ENCODE measurements at regions not wholly inside any gene's neighbourhood (a gene's known extent, or its start where the extent isn't known, plus 50 kb on each side); places are given as distances from the start of the nearest gene placed in this dataset.

- ChIA-PET POLR2A (no interaction called here), CTCF (interaction anchor here (1.1 kb wide), 1 partner anchor 22 kb away, joined by 4 read pairs; no protein-coding TSS in a partner anchor)
- BruUV-seq (replicated peaks), result no TSS peak
These were observed 160.6 kb downstream of the VEGFA start for GRCh38 chr6:43930440-43931154.

GRCh38 chr6:43929511-43929910 lies 159.5 kb downstream of the VEGFA start:
- intact Hi-C loops (cut with micrococcal nuclease), result loop anchor here (10.0 kb wide), 1 partner anchor 145 kb away; no protein-coding TSS in a partner anchor
- no peaks in the 10 kb centered on the region for H3K79me2 ChIP-seq (ENCODE audit: insufficient read depth, low read length)
- ChIA-PET CTCF (interaction anchor here (1.1 kb wide), 1 partner anchor 23 kb away, joined by 4 read pairs; no protein-coding TSS in a partner anchor), RAD21 (ENCODE audit: low non-redundant PET in 1 of 2, low total read pairs in 2 of 2, uncharacterized antibody in 2 of 2, unreplicated experiment in 2 of 2) (no interaction called here), POLR2A (no interaction called here)
- H3K4me2 ChIP-seq (ENCODE audit: low read length), result no peak overlapping the region
- H3K4me3 ChIP-seq (replicated peaks in 1 of 2; ENCODE audit: low read depth in 1 of 2, low read length in 2 of 2), result no peak overlapping the region
- no peaks in the 10 kb centered on the region for H3K9me3 ChIP-seq (ENCODE audit: control insufficient read depth in 1 of 2, insufficient read depth in 1 of 2, low read depth in 1 of 2, low read length in 2 of 2)
- peaks cover 0 to 8% of the 10 kb centered on the region in 2 experiments; a peak in 1 of 4 replicates for H3K4me1 ChIP-seq (ENCODE audit: control insufficient read depth in 1 of 2, insufficient read depth in 2 of 2, low read length in 2 of 2)
- no TSS peak for BruUV-seq (replicated peaks)
- H2AFZ ChIP-seq (ENCODE audit: low read depth, low read length, poor library complexity, severe bottlenecking), result no peak overlapping the region
- H3K27ac ChIP-seq (ENCODE audit: low read depth, low read length), result no peak overlapping the region
- H3K27me3 ChIP-seq (ENCODE audit: insufficient read depth, low read length), result no peaks in the 10 kb centered on the region
- H3K36me3 ChIP-seq (ENCODE audit: control insufficient read depth in 1 of 2, insufficient read depth in 2 of 2, low read length in 2 of 2), result no peaks in the 10 kb centered on the region
- DNase-seq (ENCODE audit: low read depth, low spot score), result no peak
- H3K9ac ChIP-seq (ENCODE audit: low read length), result no peak overlapping the region
- ATAC-seq, result no peak
- no peaks in the 10 kb centered on the region for H4K20me1 ChIP-seq (ENCODE audit: insufficient read depth)
- H3K9me2 ChIP-seq (ENCODE audit: insufficient read depth), result no peaks in the 10 kb centered on the region
- TF ChIP-seq SRF (IDR thresholded peaks at IDR 0.05; ENCODE audit: low read depth) (no peak), SIN3A (IDR thresholded peaks at IDR 0.05; ENCODE audit: low read depth) (no peak), TCF7L2 (IDR thresholded peaks at IDR 0.05; ENCODE audit: borderline replicate concordance, extremely low read depth, insufficient read depth, insufficient read length) (no peak), RAD21 (IDR thresholded peaks at IDR 0.05; ENCODE audit: low read depth) (no peak), CBX3 (IDR thresholded peaks at IDR 0.05; ENCODE audit: low read depth) (no peak), EZH2phosphoT487 (IDR thresholded peaks at IDR 0.05; ENCODE audit: borderline replicate concordance) (no peak), ATF3 (IDR thresholded peaks at IDR 0.05) (no peak), YY1 (IDR thresholded peaks at IDR 0.05; ENCODE audit: extremely low read depth, insufficient replicate concordance, low read depth, low read length) (no peak), FOSL1 (IDR thresholded peaks at IDR 0.05; ENCODE audit: low read depth) (no peak), ELF1 (IDR thresholded peaks at IDR 0.05; ENCODE audit: borderline replicate concordance, low read depth) (no peak), EGR1 (IDR thresholded peaks at IDR 0.05; ENCODE audit: low read depth) (no peak)
- TF ChIP-seq, protein P1, sequence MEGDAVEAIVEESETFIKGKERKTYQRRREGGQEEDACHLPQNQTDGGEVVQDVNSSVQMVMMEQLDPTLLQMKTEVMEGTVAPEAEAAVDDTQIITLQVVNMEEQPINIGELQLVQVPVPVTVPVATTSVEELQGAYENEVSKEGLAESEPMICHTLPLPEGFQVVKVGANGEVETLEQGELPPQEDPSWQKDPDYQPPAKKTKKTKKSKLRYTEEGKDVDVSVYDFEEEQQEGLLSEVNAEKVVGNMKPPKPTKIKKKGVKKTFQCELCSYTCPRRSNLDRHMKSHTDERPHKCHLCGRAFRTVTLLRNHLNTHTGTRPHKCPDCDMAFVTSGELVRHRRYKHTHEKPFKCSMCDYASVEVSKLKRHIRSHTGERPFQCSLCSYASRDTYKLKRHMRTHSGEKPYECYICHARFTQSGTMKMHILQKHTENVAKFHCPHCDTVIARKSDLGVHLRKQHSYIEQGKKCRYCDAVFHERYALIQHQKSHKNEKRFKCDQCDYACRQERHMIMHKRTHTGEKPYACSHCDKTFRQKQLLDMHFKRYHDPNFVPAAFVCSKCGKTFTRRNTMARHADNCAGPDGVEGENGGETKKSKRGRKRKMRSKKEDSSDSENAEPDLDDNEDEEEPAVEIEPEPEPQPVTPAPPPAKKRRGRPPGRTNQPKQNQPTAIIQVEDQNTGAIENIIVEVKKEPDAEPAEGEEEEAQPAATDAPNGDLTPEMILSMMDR (IDR thresholded peaks at IDR 0.05 in 2 of 3, conservative IDR thresholded peaks at IDR 0.05 in 1 of 3; ENCODE audit: borderline replicate concordance in 1 of 3, insufficient read depth in 1 of 3, low read depth in 2 of 3, low read length in 2 of 3), result no peak

More at GRCh38 chr6:43930440-43931154, 160.6 kb downstream of the VEGFA start:
- no peaks in the 10 kb centered on the region for H3K9me3 ChIP-seq (ENCODE audit: control insufficient read depth in 1 of 2, insufficient read depth in 1 of 2, low read depth in 1 of 2, low read length in 2 of 2)
- H3K36me3 ChIP-seq (ENCODE audit: control insufficient read depth in 1 of 2, insufficient read depth in 2 of 2, low read length in 2 of 2), result no peaks in the 10 kb centered on the region
- H3K4me1 ChIP-seq (ENCODE audit: control insufficient read depth in 1 of 2, insufficient read depth in 2 of 2, low read length in 2 of 2), result peaks cover 0 to 8% of the 10 kb centered on the region in 2 experiments; a peak in 1 of 4 replicates
- no peaks in the 10 kb centered on the region for H4K20me1 ChIP-seq (ENCODE audit: insufficient read depth)
- no peak for DNase-seq (ENCODE audit: low read depth, low spot score)
- RAD21 ChIA-PET (ENCODE audit: low non-redundant PET in 1 of 2, low total read pairs in 2 of 2, uncharacterized antibody in 2 of 2, unreplicated experiment in 2 of 2), result no interaction called here
- TF ChIP-seq FOSL1 (IDR thresholded peaks at IDR 0.05; ENCODE audit: low read depth) (no peak), EGR1 (IDR thresholded peaks at IDR 0.05; ENCODE audit: low read depth) (no peak), ZBTB33 (IDR thresholded peaks at IDR 0.05; ENCODE audit: extremely low read depth, insufficient replicate concordance, low read length) (no peak)
- no peaks in the 10 kb centered on the region for H3K79me2 ChIP-seq (ENCODE audit: insufficient read depth, low read length)
- H3K27me3 ChIP-seq (ENCODE audit: insufficient read depth, low read length), result no peaks in the 10 kb centered on the region
- H3K9me2 ChIP-seq (ENCODE audit: insufficient read depth), result no peaks in the 10 kb centered on the region
- no peak overlapping the region for H2AFZ ChIP-seq (ENCODE audit: low read depth, low read length, poor library complexity, severe bottlenecking)
- H3K27ac ChIP-seq (ENCODE audit: low read depth, low read length), result no peak overlapping the region
- ATAC-seq, result no peak
- no peak overlapping the region for H3K4me2 ChIP-seq (ENCODE audit: low read length)
- intact Hi-C loops (cut with micrococcal nuclease), result no loop called here
- H3K4me3 ChIP-seq (replicated peaks in 1 of 2; ENCODE audit: low read depth in 1 of 2, low read length in 2 of 2), result no peak overlapping the region
- H3K9ac ChIP-seq (ENCODE audit: low read length), result no peak overlapping the region

Measured in HCT116 (cell line).